WTC11 (cell line): ENCODE measurements at regions not wholly inside any gene's neighbourhood (a gene's known extent, or its start where the extent isn't known, plus 50 kb on each side); places are given as distances from the start of the nearest gene placed in this dataset.

ENCODE experiments used
- ATAC-seq: fragments of 200-7000 bp; cut with Tn5 transposase; 2 replicates; pipeline ENCODE4 v1.10.0; 2021; ENCODE audit warnings: mild to moderate bottlenecking, moderate library complexity
- CTCF ChIA-PET: fragments of 300-600 bp; sonication (Branson Sonifier 250); formaldehyde crosslinking; loops from one replicate; lab custom pipeline; 2021; ENCODE audit warnings: antibody characterized with exemption; lab: Charles Lee
- POLR2A ChIA-PET: fragments of 350-600 bp; sonication (Branson Sonifier 250); formaldehyde crosslinking; loops from one replicate; lab custom pipeline; 2021; ENCODE audit warnings: antibody characterized with exemption; lab: Charles Lee
- DNase-seq: peaks from one replicate; pipeline ENCODE4 v3.0.0; 2021; ENCODE audit warnings: low spot score
- H3K27ac Mint-ChIP-seq: 2 replicates; pipeline ENCODE4 v1.8.0; 2021; ENCODE audit warnings: mixed read lengths
- H3K27me3 Mint-ChIP-seq: 2 replicates; pipeline ENCODE4 v1.8.0; 2021; ENCODE audit warnings: low read depth, mild to moderate bottlenecking, moderate library complexity, mixed read lengths
- H3K36me3 Mint-ChIP-seq: 2 replicates; pipeline ENCODE4 v1.8.0; 2021; ENCODE audit warnings: mixed read lengths
- H3K4me1 Mint-ChIP-seq: 2 replicates; pipeline ENCODE4 v1.8.0; 2022; ENCODE audit warnings: mixed read lengths
- H3K4me3 Mint-ChIP-seq: 2 replicates; pipeline ENCODE4 v1.8.0; 2021; ENCODE audit warnings: mild to moderate bottlenecking, moderate library complexity, mixed read lengths
- H3K9me3 Mint-ChIP-seq: 2 replicates; pipeline ENCODE4 v1.8.0; 2021; ENCODE audit warnings: mixed read lengths
- CBFB ChIP-seq: sonication (generic); formaldehyde crosslinking; IDR thresholded peaks from 2 replicates; pipeline ENCODE4 v1.8.1; 2022; ENCODE audit warnings: mild to moderate bottlenecking, low read depth, missing genetic modification reagents
- ELF4 ChIP-seq: sonication (generic); formaldehyde crosslinking; IDR thresholded peaks from 2 replicates; pipeline ENCODE4 v1.8.1; 2022; ENCODE audit warnings: low read depth, mild to moderate bottlenecking, moderate library complexity, missing genetic modification reagents
- ESRRA ChIP-seq: sonication (generic); formaldehyde crosslinking; IDR thresholded peaks from 2 replicates; pipeline ENCODE4 v1.8.1; 2022; ENCODE audit warnings: mild to moderate bottlenecking, missing genetic modification reagents, borderline replicate concordance
- FOXK1 ChIP-seq: sonication (generic); formaldehyde crosslinking; IDR thresholded peaks from 2 replicates; pipeline ENCODE4 v1.8.0; 2022; ENCODE audit warnings: mild to moderate bottlenecking, moderate library complexity, missing genetic modification reagents
- FOXP1 ChIP-seq: sonication (generic); formaldehyde crosslinking; IDR thresholded peaks from 2 replicates; pipeline ENCODE4 v1.8.0; 2022; ENCODE audit warnings: missing genetic modification reagents, mild to moderate bottlenecking, moderate library complexity, borderline replicate concordance
- GABPB1 ChIP-seq: sonication (generic); formaldehyde crosslinking; IDR thresholded peaks from 2 replicates; pipeline ENCODE4 v1.8.1; 2023; ENCODE audit warnings: mild to moderate bottlenecking, missing genetic modification reagents
- IRF2 ChIP-seq: sonication (generic); formaldehyde crosslinking; IDR thresholded peaks from 2 replicates; pipeline ENCODE4 v1.8.0; 2022; ENCODE audit warnings: low read depth, missing genetic modification reagents, borderline replicate concordance
- KAT7 ChIP-seq: sonication (generic); formaldehyde crosslinking; IDR thresholded peaks from 2 replicates; pipeline ENCODE4 v1.8.1; 2023; ENCODE audit warnings: missing genetic modification reagents, mild to moderate bottlenecking, borderline replicate concordance
- NFE2L1 ChIP-seq: sonication (generic); formaldehyde crosslinking; IDR thresholded peaks from 2 replicates; pipeline ENCODE4 v1.8.1; 2023; ENCODE audit warnings: missing genetic modification reagents
- RELA ChIP-seq: sonication (generic); formaldehyde crosslinking; IDR thresholded peaks from 2 replicates; pipeline ENCODE4 v1.8.1; 2022; ENCODE audit warnings: missing genetic modification reagents, mild to moderate bottlenecking, borderline replicate concordance
- RORB ChIP-seq: fragments of 250-450 bp; sonication (Bioruptor Pico); IDR thresholded peaks from 2 replicates; pipeline ENCODE4 v1.9.0; 2021; ENCODE audit warnings: mild to moderate bottlenecking
- SP1 ChIP-seq: sonication (generic); formaldehyde crosslinking; conservative IDR thresholded peaks from 2 replicates; pipeline ENCODE4 v1.8.1; 2022; ENCODE audit warnings: missing genetic modification reagents
- TEAD1 ChIP-seq: sonication (generic); formaldehyde crosslinking; IDR thresholded peaks from 2 replicates; pipeline ENCODE4 v1.8.0; 2022; ENCODE audit warnings: mild to moderate bottlenecking, missing genetic modification reagents
- ZBTB21 ChIP-seq: sonication (generic); formaldehyde crosslinking; IDR thresholded peaks from 2 replicates; pipeline ENCODE4 v1.8.1; 2023; ENCODE audit warnings: mild to moderate bottlenecking, missing genetic modification reagents, borderline replicate concordance
- ZNF121 ChIP-seq: sonication (generic); formaldehyde crosslinking; IDR thresholded peaks from 2 replicates; pipeline ENCODE4 v1.8.0; 2023; ENCODE audit warnings: missing genetic modification reagents
- ZNF138 ChIP-seq: sonication (generic); formaldehyde crosslinking; conservative IDR thresholded peaks from 2 replicates; pipeline ENCODE4 v1.8.1; 2022; ENCODE audit warnings: mild to moderate bottlenecking, moderate library complexity, missing genetic modification reagents
- ZNF219 ChIP-seq: sonication (generic); formaldehyde crosslinking; IDR thresholded peaks from 2 replicates; pipeline ENCODE4 v1.8.0; 2023; ENCODE audit warnings: missing genetic modification reagents, mild to moderate bottlenecking, borderline replicate concordance
- ZNF317 ChIP-seq: sonication (generic); formaldehyde crosslinking; IDR thresholded peaks from 2 replicates; pipeline ENCODE4 v1.8.1; 2023; ENCODE audit warnings: low read depth, mild to moderate bottlenecking, moderate library complexity, missing genetic modification reagents, borderline replicate concordance
- ZNF671 ChIP-seq: fragments of 250-450 bp; sonication (Bioruptor Pico); IDR thresholded peaks from 2 replicates; pipeline ENCODE4 v1.8.0; 2021; ENCODE audit warnings: mild to moderate bottlenecking
- TF ChIP-seq, protein P1 (sequence below): fragments of 250-450 bp; sonication (Bioruptor Pico); IDR thresholded peaks from 2 replicates; pipeline ENCODE4 v1.9.0; 2021; ENCODE audit warnings: mild to moderate bottlenecking
- TF ChIP-seq, protein P2 (sequence below): sonication (generic); formaldehyde crosslinking; IDR thresholded peaks from 2 replicates; pipeline ENCODE4 v1.8.1; 2023; ENCODE audit warnings: mild to moderate bottlenecking, missing genetic modification reagents, moderate library complexity
- TF ChIP-seq, protein P3 (sequence below): fragments of 250-450 bp; sonication (Bioruptor Pico); IDR thresholded peaks from 2 replicates; pipeline ENCODE4 v1.9.0; 2021; ENCODE audit warnings: moderate library complexity, mild to moderate bottlenecking, inconsistent platforms, borderline replicate concordance
- TF ChIP-seq, protein P4 (sequence below): sonication (generic); formaldehyde crosslinking; IDR thresholded peaks from 2 replicates; pipeline ENCODE4 v1.8.1; 2023; ENCODE audit warnings: mild to moderate bottlenecking, missing genetic modification reagents, borderline replicate concordance
- TF ChIP-seq, protein P5 (sequence below): sonication (generic); formaldehyde crosslinking; IDR thresholded peaks from 2 replicates; pipeline ENCODE4 v1.8.1; 2022; ENCODE audit warnings: missing genetic modification reagents, borderline replicate concordance
- TF ChIP-seq, protein P6 (sequence below): sonication (generic); formaldehyde crosslinking; IDR thresholded peaks from 2 replicates; pipeline ENCODE4 v1.8.1; 2022; ENCODE audit warnings: low read depth, mild to moderate bottlenecking, moderate library complexity, missing genetic modification reagents, borderline replicate concordance

DNA sequence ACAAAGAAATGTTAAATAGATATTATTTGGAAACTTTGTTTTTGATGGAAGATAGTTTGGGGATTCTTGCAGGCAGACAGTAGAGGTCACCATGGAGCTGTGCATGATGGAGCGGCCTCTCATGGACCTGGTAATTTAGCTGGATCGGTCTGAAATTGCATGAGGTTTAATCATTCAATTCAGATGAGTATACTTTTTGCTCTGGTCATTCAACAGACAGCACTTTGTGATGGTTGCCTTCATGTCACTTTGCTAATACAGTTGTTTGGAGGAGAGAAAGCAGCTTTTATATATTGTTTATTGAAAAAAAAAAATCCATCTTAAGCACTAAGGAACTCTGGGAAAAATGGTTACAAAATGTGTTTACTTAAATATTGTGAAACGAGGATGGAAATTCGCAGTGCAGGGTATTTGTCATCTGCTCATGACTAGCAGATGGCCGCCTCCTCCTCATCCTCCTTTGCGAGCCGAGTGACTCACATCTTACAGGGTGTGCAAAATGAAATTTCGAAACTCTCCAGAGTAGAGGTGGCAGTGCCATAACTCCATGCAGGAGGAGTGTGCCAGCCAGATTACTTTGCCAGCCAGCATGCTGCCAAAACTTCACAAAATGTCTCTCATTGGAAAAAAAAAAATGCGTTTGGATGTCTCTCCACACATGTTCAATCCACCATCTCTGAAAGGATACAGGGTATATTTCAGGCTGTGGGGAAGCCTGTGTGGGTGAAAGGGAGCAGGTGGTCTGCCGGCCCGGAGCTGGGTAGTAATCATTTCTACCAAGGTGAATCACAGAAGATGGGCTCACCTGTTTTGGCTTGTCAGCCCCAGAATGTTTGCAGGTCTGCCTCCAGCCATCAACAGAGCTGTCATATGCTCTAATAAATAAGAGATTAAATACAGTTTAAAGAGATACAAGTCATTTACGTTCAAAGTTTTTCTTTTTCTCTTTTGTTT lies 314.9 kb upstream of the DIPK2B start:
- peak; percentile 14 for DNase-seq
- CTCF ChIA-PET: interaction anchor here (1.2 to 1.6 kb wide), 4 partner anchors 193 to 893 kb away, joined by 3 to 11 read pairs (median 6); no protein-coding TSS in a partner anchor
- no peaks in the 10 kb centered on the region for H3K27me3 Mint-ChIP-seq
- peaks cover 12% of the 10 kb centered on the region for H3K4me1 Mint-ChIP-seq
- TF ChIP-seq ZNF671 (CRISPR knock-in tag): no peak
- TF ChIP-seq, protein P1, sequence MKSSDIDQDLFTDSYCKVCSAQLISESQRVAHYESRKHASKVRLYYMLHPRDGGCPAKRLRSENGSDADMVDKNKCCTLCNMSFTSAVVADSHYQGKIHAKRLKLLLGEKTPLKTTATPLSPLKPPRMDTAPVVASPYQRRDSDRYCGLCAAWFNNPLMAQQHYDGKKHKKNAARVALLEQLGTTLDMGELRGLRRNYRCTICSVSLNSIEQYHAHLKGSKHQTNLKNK (CRISPR knock-in tag): no peak
- TF ChIP-seq ZNF121: no peak
- no peak for TF ChIP-seq GABPB1
- no peak for TF ChIP-seq RELA (CRISPR knock-in tag)
- TF ChIP-seq ESRRA (CRISPR knock-in tag): no peak
- TF ChIP-seq, protein P2, sequence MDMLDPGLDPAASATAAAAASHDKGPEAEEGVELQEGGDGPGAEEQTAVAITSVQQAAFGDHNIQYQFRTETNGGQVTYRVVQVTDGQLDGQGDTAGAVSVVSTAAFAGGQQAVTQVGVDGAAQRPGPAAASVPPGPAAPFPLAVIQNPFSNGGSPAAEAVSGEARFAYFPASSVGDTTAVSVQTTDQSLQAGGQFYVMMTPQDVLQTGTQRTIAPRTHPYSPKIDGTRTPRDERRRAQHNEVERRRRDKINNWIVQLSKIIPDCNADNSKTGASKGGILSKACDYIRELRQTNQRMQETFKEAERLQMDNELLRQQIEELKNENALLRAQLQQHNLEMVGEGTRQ (CRISPR knock-in tag): no peak
- TF ChIP-seq ZBTB21: no peak
- TF ChIP-seq IRF2 (CRISPR knock-in tag): no peak
- TF ChIP-seq, protein P3, sequence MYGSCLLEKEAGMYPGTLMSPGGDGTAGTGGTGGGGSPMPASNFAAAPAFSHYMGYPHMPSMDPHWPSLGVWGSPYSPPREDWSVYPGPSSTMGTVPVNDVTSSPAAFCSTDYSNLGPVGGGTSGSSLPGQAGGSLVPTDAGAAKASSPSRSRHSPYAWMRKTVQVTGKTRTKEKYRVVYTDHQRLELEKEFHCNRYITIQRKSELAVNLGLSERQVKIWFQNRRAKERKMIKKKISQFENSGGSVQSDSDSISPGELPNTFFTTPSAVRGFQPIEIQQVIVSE: no peak
- no peak for TF ChIP-seq KAT7
- TF ChIP-seq TEAD1: no peak
- TF ChIP-seq SP1 (CRISPR knock-in tag): no peak
- TF ChIP-seq, protein P4, sequence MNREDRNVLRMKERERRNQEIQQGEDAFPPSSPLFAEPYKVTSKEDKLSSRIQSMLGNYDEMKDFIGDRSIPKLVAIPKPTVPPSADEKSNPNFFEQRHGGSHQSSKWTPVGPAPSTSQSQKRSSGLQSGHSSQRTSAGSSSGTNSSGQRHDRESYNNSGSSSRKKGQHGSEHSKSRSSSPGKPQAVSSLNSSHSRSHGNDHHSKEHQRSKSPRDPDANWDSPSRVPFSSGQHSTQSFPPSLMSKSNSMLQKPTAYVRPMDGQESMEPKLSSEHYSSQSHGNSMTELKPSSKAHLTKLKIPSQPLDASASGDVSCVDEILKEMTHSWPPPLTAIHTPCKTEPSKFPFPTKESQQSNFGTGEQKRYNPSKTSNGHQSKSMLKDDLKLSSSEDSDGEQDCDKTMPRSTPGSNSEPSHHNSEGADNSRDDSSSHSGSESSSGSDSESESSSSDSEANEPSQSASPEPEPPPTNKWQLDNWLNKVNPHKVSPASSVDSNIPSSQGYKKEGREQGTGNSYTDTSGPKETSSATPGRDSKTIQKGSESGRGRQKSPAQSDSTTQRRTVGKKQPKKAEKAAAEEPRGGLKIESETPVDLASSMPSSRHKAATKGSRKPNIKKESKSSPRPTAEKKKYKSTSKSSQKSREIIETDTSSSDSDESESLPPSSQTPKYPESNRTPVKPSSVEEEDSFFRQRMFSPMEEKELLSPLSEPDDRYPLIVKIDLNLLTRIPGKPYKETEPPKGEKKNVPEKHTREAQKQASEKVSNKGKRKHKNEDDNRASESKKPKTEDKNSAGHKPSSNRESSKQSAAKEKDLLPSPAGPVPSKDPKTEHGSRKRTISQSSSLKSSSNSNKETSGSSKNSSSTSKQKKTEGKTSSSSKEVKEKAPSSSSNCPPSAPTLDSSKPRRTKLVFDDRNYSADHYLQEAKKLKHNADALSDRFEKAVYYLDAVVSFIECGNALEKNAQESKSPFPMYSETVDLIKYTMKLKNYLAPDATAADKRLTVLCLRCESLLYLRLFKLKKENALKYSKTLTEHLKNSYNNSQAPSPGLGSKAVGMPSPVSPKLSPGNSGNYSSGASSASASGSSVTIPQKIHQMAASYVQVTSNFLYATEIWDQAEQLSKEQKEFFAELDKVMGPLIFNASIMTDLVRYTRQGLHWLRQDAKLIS (CRISPR knock-in tag): no peak
- TF ChIP-seq, all 79 proteins: peak for 0
- Mint-ChIP-seq H3K4me3 (no peak overlapping the region), H3K9me3 (no peaks in the 10 kb centered on the region), H3K27ac (no peak overlapping the region), H3K36me3 (no peaks in the 10 kb centered on the region)
- POLR2A ChIA-PET: no interaction called here
- peak; percentile 30; the same call in 1 of the 2 replicates for ATAC-seq

DNA sequence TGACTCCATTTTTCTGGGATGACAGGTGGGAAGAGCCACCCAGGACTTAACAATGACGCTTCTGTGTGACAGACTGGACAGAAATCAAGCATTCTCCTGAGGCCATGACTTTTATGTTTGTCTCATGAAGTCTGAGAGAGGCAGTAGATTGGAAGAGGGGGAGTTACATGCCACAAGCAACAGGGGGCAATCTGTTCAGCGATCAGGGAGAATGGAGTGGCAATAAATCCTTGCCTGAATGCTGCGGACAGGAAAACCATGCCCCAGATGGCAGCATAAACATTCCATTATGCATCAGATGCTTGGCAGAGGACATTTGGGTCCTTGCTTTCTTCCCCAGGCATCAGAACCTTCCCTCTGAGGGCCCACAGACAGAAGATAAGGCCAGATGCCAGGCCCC lies 312.4 kb upstream of the DIPK2B start:
- DNase-seq: no peak
- no peak overlapping the region for H3K27ac Mint-ChIP-seq
- no peak for ATAC-seq
- peaks cover 12% of the 10 kb centered on the region for H3K4me1 Mint-ChIP-seq
- H3K4me3 Mint-ChIP-seq: no peak overlapping the region
- no peaks in the 10 kb centered on the region for H3K9me3 Mint-ChIP-seq
- H3K36me3 Mint-ChIP-seq: no peaks in the 10 kb centered on the region
- ChIA-PET POLR2A (no interaction called here), CTCF (no interaction called here)
- no peaks in the 10 kb centered on the region for H3K27me3 Mint-ChIP-seq
- TF ChIP-seq ELF4 (CRISPR knock-in tag) (no peak), CBFB (CRISPR knock-in tag) (no peak), ZNF138 (CRISPR knock-in tag) (no peak), FOXK1 (CRISPR knock-in tag) (no peak), NFE2L1 (CRISPR knock-in tag) (no peak), ZNF317 (CRISPR knock-in tag) (no peak), ZNF219 (CRISPR knock-in tag) (no peak), RORB (CRISPR knock-in tag) (no peak), KAT7 (no peak), FOXP1 (CRISPR knock-in tag) (no peak)
- TF ChIP-seq, protein P5, sequence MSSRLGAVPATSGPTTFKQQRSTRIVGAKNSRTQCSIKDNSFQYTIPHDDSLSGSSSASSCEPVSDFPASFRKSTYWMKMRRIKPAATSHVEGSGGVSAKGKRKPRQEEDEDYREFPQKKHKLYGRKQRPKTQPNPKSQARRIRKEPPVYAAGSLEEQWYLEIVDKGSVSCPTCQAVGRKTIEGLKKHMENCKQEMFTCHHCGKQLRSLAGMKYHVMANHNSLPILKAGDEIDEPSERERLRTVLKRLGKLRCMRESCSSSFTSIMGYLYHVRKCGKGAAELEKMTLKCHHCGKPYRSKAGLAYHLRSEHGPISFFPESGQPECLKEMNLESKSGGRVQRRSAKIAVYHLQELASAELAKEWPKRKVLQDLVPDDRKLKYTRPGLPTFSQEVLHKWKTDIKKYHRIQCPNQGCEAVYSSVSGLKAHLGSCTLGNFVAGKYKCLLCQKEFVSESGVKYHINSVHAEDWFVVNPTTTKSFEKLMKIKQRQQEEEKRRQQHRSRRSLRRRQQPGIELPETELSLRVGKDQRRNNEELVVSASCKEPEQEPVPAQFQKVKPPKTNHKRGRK: no peak
- TF ChIP-seq, protein P1 (CRISPR knock-in tag): no peak
- TF ChIP-seq, protein P6, sequence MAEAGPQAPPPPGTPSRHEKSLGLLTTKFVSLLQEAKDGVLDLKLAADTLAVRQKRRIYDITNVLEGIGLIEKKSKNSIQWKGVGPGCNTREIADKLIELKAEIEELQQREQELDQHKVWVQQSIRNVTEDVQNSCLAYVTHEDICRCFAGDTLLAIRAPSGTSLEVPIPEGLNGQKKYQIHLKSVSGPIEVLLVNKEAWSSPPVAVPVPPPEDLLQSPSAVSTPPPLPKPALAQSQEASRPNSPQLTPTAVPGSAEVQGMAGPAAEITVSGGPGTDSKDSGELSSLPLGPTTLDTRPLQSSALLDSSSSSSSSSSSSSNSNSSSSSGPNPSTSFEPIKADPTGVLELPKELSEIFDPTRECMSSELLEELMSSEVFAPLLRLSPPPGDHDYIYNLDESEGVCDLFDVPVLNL (CRISPR knock-in tag): no peak
- TF ChIP-seq, protein P2 (CRISPR knock-in tag): no peak
